GM13976 (cell line): ENCODE measurements at regions not wholly inside any gene's neighbourhood (a gene's known extent, or its start where the extent isn't known, plus 50 kb on each side); places are given as distances from the start of the nearest gene placed in this dataset.

Experiments used
- DNase-seq: peaks from one replicate; pipeline ENCODE4 v3.0.0; 2012; ENCODE audit warnings: low spot score
- CTCF ChIP-seq: IDR thresholded peaks from 2 replicates; pipeline ENCODE4 v1.5.1; 2012; ENCODE audit warnings: borderline replicate concordance, mild to moderate bottlenecking; ENCODE audit not compliant: insufficient read depth; ENCODE audit errors: extremely low read depth, missing control alignments, control extremely low read depth
- in situ Hi-C: fragments of 300-500 bp; cut with MboI; formaldehyde crosslinking; loops from one replicate; pipeline ENCODE4 v1.12.0; 2022; ENCODE audit warnings: low sequenced_read_pairs, mixed read lengths, inconsistent platforms; ENCODE audit not compliant: unreplicated experiment

GRCh38 chr15:46120713-46121112 is 485.9 kb downstream of the SQOR start:
- no peak for DNase-seq
- in situ Hi-C loops = no loop called here
- no peak for TF ChIP-seq CTCF

DNA sequence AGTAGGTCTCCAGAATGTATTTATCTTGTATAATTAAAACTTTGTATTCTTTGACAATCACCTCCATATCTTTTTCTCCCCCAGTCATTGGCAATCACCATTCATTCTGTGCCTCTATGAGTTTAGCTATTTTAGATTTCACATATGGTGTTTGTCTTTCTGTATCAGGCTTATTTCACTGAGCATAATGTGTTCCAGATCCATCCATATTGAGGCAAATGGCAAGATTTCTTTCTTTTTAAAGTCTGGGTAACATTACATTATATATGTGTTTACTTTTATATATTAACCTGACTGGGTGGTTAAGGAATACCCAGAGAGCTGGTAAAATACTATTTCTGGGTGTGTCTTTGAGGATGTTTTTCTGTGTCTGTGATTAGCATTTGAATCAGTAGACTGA is 486.6 kb downstream of the SQOR start:
- DNase-seq = no peak
- no peak for TF ChIP-seq CTCF
- in situ Hi-C loops = no loop called here

GRCh38 chr15:46126581-46126980 is 491.8 kb downstream of the SQOR start:
- no peak for DNase-seq
- in situ Hi-C loops = no loop called here
- no peak for TF ChIP-seq CTCF

DNA sequence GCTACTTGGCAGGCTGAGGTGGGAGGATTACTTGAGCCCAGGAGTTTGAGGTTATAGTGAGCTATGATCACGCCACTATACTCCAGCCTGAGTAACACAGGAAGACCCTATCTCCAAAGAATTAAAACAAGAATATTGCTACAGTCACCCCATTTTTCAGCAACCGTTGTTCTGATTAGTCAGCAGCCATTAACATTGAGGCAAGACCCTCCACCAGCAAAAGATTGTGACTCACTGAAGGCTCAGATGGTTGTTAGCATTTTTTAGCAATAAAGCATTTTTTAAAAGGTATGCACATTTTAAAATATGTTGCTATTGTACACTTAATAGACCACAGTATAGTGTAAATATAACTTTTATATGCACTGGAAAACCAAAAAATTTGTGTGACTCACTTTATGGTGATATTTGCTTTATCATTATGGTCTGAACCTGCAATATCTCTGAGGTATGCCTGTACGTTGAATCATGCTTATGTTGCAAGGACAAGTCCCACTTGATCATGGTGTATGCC is 492.6 kb downstream of the SQOR start:
- no peak for TF ChIP-seq CTCF
- in situ Hi-C loops = no loop called here
- no peak for DNase-seq

DNA sequence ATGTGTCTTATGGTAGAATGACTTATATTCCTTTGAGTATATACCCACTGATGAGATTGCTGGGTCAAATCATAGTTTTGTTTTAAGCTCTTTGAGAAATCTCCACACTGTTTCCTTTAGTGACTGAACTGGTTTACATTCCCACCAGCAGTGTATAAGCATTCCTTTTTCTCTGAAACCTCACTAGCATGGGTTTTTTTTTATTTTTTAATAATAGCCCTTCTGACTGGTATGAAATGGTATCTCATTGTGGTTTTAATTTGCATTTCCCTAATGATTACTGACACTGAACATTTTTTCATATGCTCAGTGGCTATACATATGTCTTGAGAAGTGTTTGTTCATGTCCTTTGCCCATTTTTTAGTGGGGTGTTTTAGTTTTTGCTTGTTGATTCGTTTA is 494.3 kb downstream of the SQOR start:
- in situ Hi-C loops = no loop called here
- DNase-seq = no peak
- no peak for TF ChIP-seq CTCF

- TF ChIP-seq CTCF = no peak
- in situ Hi-C loops = no loop called here
- no peak for DNase-seq
Measured at GRCh38 chr15:46131876-46132275, 497.0 kb downstream of the SQOR start.

GRCh38 chr15:46137443-46137842 is 502.6 kb downstream of the SQOR start:
- no peak for DNase-seq
- TF ChIP-seq CTCF = no peak
- in situ Hi-C loops = no loop called here
